NCI-H1930 (cell line): ENCODE measurements at regions not wholly inside any gene's neighbourhood (a gene's known extent, or its start where the extent isn't known, plus 50 kb on each side); places are given as distances from the start of the nearest gene placed in this dataset.

ENCODE experiments used
- DNase-seq, 2 experiments: peaks; one replicate each; lab custom pipeline; 2025; lab: John Stamatoyannopoulos, UW

DNA sequence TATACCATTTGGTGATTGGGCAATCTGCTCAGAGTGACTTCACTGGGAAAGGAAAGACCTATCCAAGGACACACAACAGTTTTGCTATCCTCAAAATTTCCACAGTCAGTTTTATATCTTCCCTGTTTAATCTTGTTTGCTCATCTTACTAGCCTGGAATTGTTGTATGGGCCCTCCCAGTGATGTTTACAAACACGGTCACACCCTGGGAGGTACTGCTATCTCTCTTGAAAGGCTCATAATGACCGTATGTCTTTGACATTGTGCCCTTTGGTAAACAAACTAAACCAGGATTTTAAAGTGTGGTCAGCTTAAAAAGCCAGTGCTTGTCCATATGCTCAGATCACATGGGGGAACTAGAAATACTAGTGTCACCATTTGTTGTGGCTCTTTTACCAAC is 277.0 kb downstream of the CDH2 start:
- no peak for DNase-seq

DNA sequence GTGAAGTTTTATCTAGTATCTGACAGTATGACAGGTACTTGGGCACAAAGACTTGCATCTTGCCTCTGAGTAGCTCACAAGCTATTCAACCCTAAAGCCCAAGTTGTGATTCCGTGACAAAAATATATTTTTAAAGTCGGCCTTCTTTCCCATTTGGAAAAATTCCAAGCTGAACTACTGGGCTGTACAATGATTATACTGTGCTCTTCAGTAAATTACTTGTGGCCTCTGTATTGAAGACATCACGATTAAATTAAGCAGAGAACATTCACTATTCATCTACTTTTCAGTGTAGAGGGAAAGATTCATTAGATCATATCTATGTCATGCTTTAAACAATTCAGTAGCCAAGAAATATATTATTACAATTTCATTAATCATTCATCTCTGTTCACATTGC is 282.2 kb downstream of the CDH2 start:
- DNase-seq, result no peak

DNA sequence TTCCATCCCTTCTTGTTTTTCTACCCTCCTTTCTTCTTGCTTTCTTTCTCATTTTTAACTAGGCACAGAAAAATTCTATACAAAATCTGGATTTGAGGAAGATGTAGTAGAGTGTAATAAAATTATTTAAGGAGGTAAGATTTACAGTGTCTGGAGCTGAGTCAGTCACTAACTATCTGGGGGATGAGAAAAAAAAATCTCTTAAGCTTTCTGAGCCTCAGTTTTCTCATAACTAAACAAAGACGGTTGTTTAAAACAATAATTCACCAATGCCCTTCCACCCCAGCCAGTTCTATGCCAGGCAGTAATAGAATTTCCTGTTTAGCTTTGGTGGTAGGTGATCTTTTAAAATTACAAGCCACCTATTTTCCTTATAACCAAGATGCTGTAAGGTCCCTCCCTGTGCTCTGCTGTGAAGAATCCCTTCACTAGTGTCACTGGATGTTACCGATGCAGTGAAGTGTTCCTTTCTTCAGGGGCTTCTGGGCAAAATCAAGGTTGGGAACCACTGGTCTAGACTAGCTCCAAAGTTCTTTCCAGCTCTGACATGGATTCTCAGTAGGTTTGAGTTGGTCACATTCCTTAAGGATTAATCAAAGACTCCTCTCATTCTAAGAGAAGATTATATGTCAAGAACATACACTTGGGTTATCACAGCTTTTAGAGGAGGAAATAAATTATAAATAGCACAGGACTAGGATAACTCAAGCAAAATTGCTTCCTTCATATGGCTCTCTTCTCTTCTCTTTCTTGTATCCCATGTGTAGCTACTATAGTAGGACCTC is 289.0 kb downstream of the CDH2 start:
- DNase-seq, result no peak

GRCh38 chr18:27887287-27887686 is 289.6 kb downstream of the CDH2 start:
- no peak for DNase-seq

GRCh38 chr18:27879540-27879939 is 297.4 kb downstream of the CDH2 start:
- DNase-seq, result no peak

DNA sequence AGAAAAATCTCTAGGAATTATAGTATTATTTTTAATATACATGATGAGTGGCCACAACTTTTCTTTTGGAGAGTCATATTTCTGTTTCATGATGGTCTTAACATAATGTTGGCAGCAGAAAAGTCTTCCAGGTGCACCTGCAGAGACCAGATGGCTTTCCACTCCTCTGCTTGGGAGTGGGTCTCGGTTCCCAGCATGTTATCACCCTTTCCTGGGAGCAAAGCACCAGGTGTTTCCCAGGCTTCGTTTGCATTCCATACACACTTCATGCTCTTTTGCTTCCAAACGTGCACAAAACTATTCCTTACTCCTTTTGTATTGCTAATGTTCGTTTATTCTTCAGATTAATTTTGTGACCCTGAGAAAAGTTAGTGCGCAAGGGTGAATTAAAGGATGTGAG is 305.2 kb downstream of the CDH2 start:
- no peak for DNase-seq

DNA sequence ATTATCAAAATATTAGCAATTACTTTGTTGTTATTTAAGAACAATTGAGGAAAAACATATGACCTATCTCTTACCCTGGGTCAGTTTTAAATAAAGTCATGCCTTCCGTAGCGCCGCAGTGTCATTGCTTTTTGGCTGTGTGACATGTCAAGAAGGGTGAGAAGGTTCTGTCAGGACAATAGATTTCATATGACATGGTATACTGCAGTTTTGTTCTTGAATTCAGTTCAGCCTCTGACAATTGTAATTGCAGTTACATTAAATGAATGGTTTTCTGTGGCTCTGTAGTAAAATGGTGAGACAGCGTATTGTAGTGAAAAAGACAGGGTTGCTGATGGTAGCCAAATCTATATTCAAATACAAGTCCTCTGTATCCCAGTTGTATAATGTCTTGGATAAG is 307.2 kb downstream of the CDH2 start:
- no peak for DNase-seq

- DNase-seq, result no peak
Observed at GRCh38 chr18:27865431-27865830, 311.5 kb downstream of the CDH2 start.

DNA sequence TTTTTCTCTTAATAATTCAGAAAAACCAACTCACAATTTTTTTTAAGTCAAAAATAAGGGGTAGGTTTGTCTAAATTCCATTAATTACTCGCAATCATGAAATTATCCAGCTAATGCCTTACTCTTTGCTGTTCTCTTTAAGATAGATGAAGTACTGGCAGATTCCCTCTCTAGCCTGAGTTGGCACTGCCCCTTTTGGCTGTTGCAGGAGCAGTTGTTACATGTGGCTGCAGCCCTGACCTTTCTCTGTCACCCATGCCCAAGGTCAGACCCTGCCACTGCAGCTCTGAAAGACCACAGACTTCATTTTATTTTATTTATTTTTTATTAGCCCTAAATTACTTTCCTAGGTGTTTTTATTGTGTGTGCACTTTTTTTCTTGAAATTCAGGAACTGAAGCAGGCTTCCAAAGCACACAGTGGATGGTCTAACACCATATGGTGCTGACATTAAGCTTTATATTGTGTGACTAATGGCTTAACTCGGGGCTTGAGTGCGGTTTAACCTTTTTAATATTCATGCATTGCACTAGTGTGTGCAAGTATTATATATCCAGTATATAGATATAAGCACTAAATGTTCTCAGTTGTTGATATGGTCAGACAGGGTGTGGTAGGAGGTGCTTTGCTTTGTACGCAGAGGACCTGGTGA is 313.0 kb downstream of the CDH2 start:
- DNase-seq, result no peak

DNA sequence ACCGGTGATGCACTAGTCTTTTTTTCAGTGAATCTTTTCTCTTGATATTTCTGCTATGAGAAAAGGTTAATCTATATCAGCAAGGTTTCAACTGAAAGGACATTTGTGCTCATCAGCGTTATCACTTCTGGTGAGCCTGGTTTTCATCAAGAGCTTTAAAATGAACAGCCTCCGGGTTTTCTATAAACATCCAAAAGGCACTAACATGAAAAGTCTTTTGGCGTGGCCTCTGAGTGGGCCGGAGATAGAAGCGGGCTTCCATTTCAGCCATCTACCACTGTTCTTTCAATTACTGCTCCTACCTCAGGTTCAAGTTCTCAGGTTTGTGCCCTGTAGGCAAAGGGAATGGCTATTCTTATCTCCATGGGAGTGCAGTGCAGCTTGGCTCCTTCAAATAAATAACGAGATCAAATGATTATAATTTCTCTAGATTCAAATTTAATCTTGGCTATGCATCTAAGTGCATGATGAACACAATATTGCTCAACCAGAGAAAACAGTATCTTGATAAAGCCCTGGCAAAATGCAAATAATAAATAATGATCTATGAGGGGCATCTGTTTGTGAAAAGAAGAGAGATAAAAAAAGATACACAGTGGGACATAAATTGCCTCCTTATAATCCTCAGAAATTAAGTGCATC is 314.8 kb downstream of the CDH2 start:
- DNase-seq, result peak; percentile 82 to 86

DNA sequence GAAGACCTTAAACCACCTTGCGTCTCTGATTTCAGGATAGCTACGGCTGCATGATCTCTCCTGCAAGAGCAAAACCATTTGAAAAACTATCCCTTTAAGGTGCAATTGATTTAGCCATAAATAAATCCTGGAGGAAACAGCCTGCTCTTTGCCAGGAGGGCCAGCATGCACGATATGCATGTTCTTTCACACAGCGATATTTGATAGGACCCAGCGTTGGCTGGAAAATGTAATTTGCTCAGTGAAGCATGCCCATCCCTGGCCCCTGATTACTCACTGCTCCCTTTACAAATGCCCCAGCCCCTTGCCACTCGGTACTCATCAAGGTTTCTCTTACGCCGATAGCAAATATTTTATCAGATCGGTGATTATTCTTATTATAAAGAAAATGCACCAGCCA is 315.4 kb downstream of the CDH2 start:
- DNase-seq, result peak; percentile 96 to 97

DNA sequence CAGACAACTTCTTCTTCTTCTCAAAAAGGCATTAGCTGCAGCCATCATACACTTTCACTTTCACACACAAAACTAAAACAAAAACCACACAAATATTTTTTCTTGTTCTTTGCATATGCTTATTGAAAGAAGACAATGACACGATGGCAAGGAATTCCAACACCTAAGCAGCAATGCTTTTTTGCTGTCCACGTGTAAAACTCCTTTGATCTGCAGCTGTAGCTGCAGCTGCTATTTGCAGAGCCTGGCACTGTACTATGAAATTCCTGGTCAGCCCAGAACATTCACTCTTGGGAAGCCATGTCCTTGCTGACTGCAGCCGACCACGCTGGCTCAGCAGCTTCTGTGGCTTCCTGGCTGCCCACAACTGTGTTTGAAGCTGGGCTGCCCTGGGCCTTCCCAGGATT is 316.2 kb downstream of the CDH2 start:
- peak in 1 of 2 experiments; percentile 29 for DNase-seq

DNA sequence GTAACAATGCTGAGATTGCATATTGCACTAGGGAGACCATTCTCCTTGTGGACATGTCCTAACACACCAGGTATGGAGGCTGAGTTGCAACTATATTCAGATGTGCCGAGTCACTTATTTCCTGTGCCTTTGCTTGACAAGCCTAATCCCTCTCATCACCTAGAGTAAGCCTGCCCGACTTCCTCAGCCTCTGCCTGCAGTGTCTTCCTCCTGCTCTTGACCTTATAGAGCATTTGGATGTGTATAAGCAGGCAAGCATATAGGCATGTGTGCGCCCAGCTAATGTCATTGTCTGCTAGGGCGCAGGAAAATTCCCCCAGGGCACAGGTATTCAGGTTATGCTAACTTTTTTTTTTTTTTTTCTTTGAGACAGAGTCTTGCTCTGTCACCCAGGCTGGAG is 316.9 kb downstream of the CDH2 start:
- no peak for DNase-seq

- DNase-seq, result no peak
Observed at GRCh38 chr18:27856820-27857219, 320.1 kb downstream of the CDH2 start.

GRCh38 chr18:27855486-27855885 is 321.4 kb downstream of the CDH2 start:
- DNase-seq, result no peak

- no peak for DNase-seq
Observed at GRCh38 chr18:27854631-27855030, 322.3 kb downstream of the CDH2 start.

- DNase-seq, result no peak
Observed at GRCh38 chr18:27848336-27848735, 328.6 kb downstream of the CDH2 start.

DNA sequence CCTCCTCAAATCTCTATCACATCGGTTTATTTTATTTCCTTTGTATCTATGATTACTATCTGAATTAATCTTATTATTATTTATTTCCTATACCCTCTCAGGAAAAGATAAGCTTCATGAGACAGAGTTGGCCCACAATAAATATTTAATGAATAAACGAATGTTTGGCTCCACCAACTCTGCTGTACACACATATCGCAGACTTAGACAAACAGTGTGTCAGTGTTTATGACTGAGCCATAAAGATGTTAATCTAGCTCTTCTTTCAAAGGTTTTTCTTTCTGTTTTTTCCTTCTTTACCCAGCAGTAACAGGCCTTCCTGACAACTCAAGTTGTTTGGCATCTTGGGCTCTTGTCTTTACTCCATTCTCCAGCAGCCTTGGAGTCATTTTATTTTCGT is 329.5 kb downstream of the CDH2 start:
- peak in 1 of 2 experiments; percentile 39 for DNase-seq

DNA sequence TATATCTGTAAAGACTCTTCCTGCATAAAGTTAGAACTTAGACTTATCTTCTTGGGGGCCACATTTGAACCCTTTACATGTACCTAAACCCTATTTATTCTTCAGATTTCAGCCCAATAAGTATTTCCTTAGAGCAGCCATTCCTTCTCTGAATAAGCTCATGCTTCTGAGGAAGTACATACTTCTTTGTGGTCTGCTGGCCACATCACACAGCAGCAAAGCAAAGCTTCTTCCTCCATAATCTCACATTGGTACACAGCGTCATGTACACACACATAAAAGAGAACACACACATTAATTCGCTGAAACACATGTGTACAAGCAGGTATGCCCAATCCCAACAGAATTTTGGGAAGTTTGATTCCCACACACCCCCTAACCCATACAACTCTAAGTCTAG is 331.0 kb downstream of the CDH2 start:
- DNase-seq, result no peak

DNA sequence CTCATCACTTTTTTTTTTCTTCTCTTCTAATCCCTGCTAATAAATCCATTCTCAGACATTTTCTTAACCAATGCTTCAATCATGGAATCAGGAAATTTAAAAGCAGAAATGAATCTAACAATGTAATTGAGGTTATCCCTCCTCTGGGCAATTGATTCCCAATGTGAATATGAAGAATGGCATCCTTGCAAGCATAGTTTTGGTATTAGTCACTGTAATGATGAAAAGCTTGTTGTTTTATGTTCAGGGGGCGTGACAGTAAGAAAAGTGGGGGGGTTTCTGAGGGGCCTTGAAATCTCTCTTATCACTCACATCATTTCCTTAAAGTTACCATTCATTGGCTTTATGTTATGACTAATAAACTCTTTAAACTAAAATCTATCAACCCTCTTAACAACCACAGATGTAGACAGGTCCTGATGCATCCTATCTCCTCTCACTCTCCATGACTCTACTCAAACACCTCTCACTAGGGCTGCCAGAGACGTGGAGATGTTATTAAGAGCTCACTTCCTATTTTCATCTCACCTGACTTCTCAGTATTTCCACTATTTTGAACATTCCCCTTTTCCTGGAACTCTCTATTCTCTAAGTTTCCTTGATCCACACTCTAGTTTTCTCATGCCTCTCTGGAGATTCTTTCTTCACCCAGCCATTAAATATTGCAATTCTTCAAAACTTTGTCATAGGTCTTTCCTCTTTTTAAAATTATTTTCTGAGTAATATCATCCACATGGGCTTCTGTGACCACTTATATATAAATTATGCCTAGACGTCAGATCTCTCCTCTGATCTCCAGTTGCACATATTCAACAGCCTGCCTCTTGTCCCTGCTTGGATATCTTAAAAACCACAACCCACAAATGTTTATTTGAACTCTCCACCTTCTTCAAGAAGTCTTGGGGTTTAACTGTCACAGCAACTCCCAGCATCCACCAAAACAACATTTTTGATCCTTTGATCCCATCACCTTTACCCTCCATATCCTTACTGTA is 332.9 kb downstream of the CDH2 start:
- no peak for DNase-seq

GRCh38 chr18:27839141-27839540 is 337.8 kb downstream of the CDH2 start:
- no peak for DNase-seq

DNA sequence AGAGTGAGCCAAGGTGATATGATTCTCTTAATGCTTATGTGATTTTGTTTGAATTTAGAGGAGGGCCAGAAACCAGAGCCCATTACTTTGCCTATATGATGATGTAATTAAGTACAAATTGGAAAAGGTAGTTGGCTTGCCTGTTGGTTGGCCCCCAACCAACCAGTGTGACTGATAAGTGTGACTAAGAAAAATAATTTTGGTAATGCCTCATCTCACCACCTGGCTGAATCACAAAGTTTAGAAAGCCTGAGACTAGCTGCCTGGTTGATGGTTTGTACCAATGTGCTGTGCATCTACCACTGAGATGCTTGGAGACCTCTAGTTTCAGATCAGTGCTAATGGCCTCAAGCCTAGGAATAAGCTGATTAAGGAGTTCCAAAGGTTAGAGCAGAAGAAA is 338.7 kb downstream of the CDH2 start:
- DNase-seq, result no peak
